HCT116 (cell line): ENCODE measurements at regions not wholly inside any gene's neighbourhood (a gene's known extent, or its start where the extent isn't known, plus 50 kb on each side); places are given as distances from the start of the nearest gene placed in this dataset.

ENCODE experiments used
- ATAC-seq: fragments of 200-7000 bp; cut with Tn5 transposase; 2 replicates; pipeline ENCODE4 v1.9.1; 2020; ENCODE audit warnings: mild to moderate bottlenecking, moderate library complexity
- BruUV-seq: library from RNA; stranded (reverse); fragments of 400-500 nt; replicated peaks from 2 replicates; lab custom pipeline; 2021; lab: Mats Ljungman, UMichigan
- CTCF ChIA-PET: fragments of 300-600 bp; sonication (Branson Sonifier 250); formaldehyde crosslinking; loops from one replicate; lab custom pipeline; 2021; ENCODE audit warnings: antibody characterized with exemption; lab: Charles Lee
- POLR2A ChIA-PET: fragments of 300-600, 350-600 bp; sonication (Branson Sonifier 250); formaldehyde crosslinking; loops from one replicate; lab custom pipeline; 2021; ENCODE audit warnings: antibody characterized with exemption; lab: Charles Lee
- RAD21 ChIA-PET, 2 experiments: fragments of 300-600 bp; sonication (Branson Sonifier 250); formaldehyde crosslinking; loops; one replicate each; lab custom pipeline; 2023; ENCODE audit warnings: low total read pairs in 2 of 2; ENCODE audit not compliant: uncharacterized antibody in 2 of 2, unreplicated experiment in 2 of 2, low non-redundant PET in 1 of 2; lab: Charles Lee
- DNase-seq: peaks from one replicate; pipeline ENCODE4 v3.0.0-alpha.2; 2010; ENCODE audit warnings: low read depth, low spot score
- H2AFZ ChIP-seq: fragments of 200-600 bp; shearing (Covaris generic), sonication (generic); 2 replicates; pipeline ENCODE4 v1.6.1; 2017; ENCODE audit warnings: low read depth, mixed run types, mixed read lengths, antibody characterized with exemption, low read length; ENCODE audit not compliant: poor library complexity, severe bottlenecking
- H3K27ac ChIP-seq: 2 replicates; pipeline ENCODE4 v1.5.1; 2012; ENCODE audit warnings: low read depth, low read length
- H3K27me3 ChIP-seq: fragments of 200-600 bp; sonication (generic); 2 replicates; pipeline ENCODE4 v1.6.1; 2016; ENCODE audit warnings: mixed run types, low read length, mixed read lengths; ENCODE audit not compliant: insufficient read depth
- H3K36me3 ChIP-seq, 2 experiments: fragments of 200-500 bp in 1 of 2; fragments of 200-600 bp in 1 of 2; sonication (Bioruptor generic) in 1 of 2; sonication (generic) in 1 of 2; 2 replicates each; pipeline versions ENCODE4 v1.5.1 to v1.6.1; 2014 to 2016; ENCODE audit warnings: low read length in 2 of 2, inconsistent platforms in 1 of 2, mixed read lengths in 1 of 2, mixed run types in 1 of 2; ENCODE audit not compliant: insufficient read depth in 2 of 2, control insufficient read depth in 1 of 2
- H3K4me1 ChIP-seq, 2 experiments: fragments of 200-600 bp in 1 of 2; sonication (generic) in 1 of 2; 2 replicates each; pipeline versions ENCODE4 v1.5.1 to v1.6.1; 2012 to 2017; ENCODE audit warnings: low read length in 2 of 2, inconsistent platforms in 1 of 2, mild to moderate bottlenecking in 1 of 2, mixed read lengths in 1 of 2, mixed run types in 1 of 2, moderate library complexity in 1 of 2; ENCODE audit not compliant: insufficient read depth in 2 of 2, control insufficient read depth in 1 of 2
- H3K4me2 ChIP-seq: fragments of 200-600 bp; sonication (generic); 2 replicates; pipeline ENCODE4 v1.6.1; 2017; ENCODE audit warnings: mixed run types, low read length, mixed read lengths
- H3K4me3 ChIP-seq, 2 experiments: fragments of 200-600 bp in 1 of 2; sonication (generic) in 1 of 2; replicated peaks in 1 of 2; 2 replicates each; pipeline ENCODE4 v1.5.1; 2011 to 2016; ENCODE audit warnings: low read length in 2 of 2, control low read depth in 1 of 2, low read depth in 1 of 2, mild to moderate bottlenecking in 1 of 2, mixed read lengths in 1 of 2, mixed run types in 1 of 2
- H3K79me2 ChIP-seq: fragments of 200-600 bp; sonication (generic); 2 replicates; pipeline ENCODE4 v1.6.1; 2017; ENCODE audit warnings: mild to moderate bottlenecking, mixed run types, low read length, moderate library complexity, mixed read lengths; ENCODE audit not compliant: insufficient read depth
- H3K9ac ChIP-seq: fragments of 200-600 bp; sonication (generic); 2 replicates; pipeline ENCODE4 v1.6.1; 2016; ENCODE audit warnings: low read length, mixed read lengths
- H3K9me2 ChIP-seq: fragments of 200-600 bp; sonication (generic), shearing (Covaris generic); 2 replicates; pipeline ENCODE4 v1.6.1; 2017; ENCODE audit warnings: mixed run types, mild to moderate bottlenecking, moderate library complexity; ENCODE audit not compliant: insufficient read depth
- H3K9me3 ChIP-seq, 2 experiments: fragments of 200-500 bp in 1 of 2; fragments of 200-600 bp in 1 of 2; sonication (Bioruptor generic) in 1 of 2; sonication (generic) in 1 of 2; 2 replicates each; pipeline ENCODE4 v1.6.1; 2014 to 2017; ENCODE audit warnings: low read length in 2 of 2, mixed read lengths in 2 of 2, inconsistent platforms in 1 of 2, low read depth in 1 of 2, mild to moderate bottlenecking in 1 of 2, mixed run types in 1 of 2, moderate library complexity in 1 of 2; ENCODE audit not compliant: control insufficient read depth in 1 of 2, insufficient read depth in 1 of 2
- H4K20me1 ChIP-seq: fragments of 200-600 bp; sonication (generic), shearing (Covaris generic); 2 replicates; pipeline ENCODE4 v1.6.1; 2017; ENCODE audit warnings: mixed run types, mild to moderate bottlenecking, moderate library complexity; ENCODE audit not compliant: insufficient read depth
- CBX3 ChIP-seq: IDR thresholded peaks from 2 replicates; pipeline ENCODE4 v1.6.1; 2012; ENCODE audit warnings: low read depth
- CEBPB ChIP-seq: IDR thresholded peaks from 2 replicates; pipeline ENCODE4 v1.6.1; 2012; ENCODE audit warnings: low read depth
- EGR1 ChIP-seq: IDR thresholded peaks from 2 replicates; pipeline ENCODE4 v1.6.1; 2012; ENCODE audit warnings: low read depth
- ELF1 ChIP-seq: IDR thresholded peaks from 2 replicates; pipeline ENCODE4 v1.6.1; 2012; ENCODE audit warnings: low read depth, borderline replicate concordance
- FOSL1 ChIP-seq: IDR thresholded peaks from 2 replicates; pipeline ENCODE4 v1.6.1; 2012; ENCODE audit warnings: low read depth
- JUND ChIP-seq: IDR thresholded peaks from 2 replicates; pipeline ENCODE4 v1.6.1; 2012
- MAX ChIP-seq: IDR thresholded peaks from 2 replicates; pipeline ENCODE4 v1.6.1; 2012
- POLR2A ChIP-seq: IDR thresholded peaks from 2 replicates; pipeline ENCODE4 v1.7.0; 2011; ENCODE audit warnings: borderline replicate concordance; ENCODE audit not compliant: insufficient read depth, insufficient read length; ENCODE audit errors: extremely low read depth
- POLR2AphosphoS5 ChIP-seq: IDR thresholded peaks from 2 replicates; pipeline ENCODE4 v1.6.1; 2011; ENCODE audit warnings: mild to moderate bottlenecking, low read depth, low read length, moderate library complexity
- RAD21 ChIP-seq: IDR thresholded peaks from 2 replicates; pipeline ENCODE4 v1.6.1; 2012; ENCODE audit warnings: low read depth, mild to moderate bottlenecking
- REST ChIP-seq: IDR thresholded peaks from 2 replicates; pipeline ENCODE4 v1.6.1; 2012; ENCODE audit warnings: low read depth
- SIN3A ChIP-seq: IDR thresholded peaks from 2 replicates; pipeline ENCODE4 v1.6.1; 2012; ENCODE audit warnings: low read depth
- SP1 ChIP-seq: IDR thresholded peaks from 2 replicates; pipeline ENCODE4 v1.6.1; 2012; ENCODE audit warnings: low read depth
- SRF ChIP-seq: IDR thresholded peaks from 2 replicates; pipeline ENCODE4 v1.6.1; 2012; ENCODE audit warnings: low read depth
- TCF7L2 ChIP-seq: IDR thresholded peaks from 2 replicates; pipeline ENCODE4 v1.7.0; 2011; ENCODE audit warnings: borderline replicate concordance, inconsistent platforms; ENCODE audit not compliant: insufficient read depth, insufficient read length; ENCODE audit errors: extremely low read depth
- YY1 ChIP-seq: IDR thresholded peaks from 2 replicates; pipeline ENCODE4 v1.6.1; 2011; ENCODE audit warnings: low read length, low read depth, moderate library complexity, mild to moderate bottlenecking; ENCODE audit not compliant: insufficient replicate concordance; ENCODE audit errors: extremely low read depth
- ZBTB33 ChIP-seq: IDR thresholded peaks from 2 replicates; pipeline ENCODE4 v1.6.1; 2011; ENCODE audit warnings: mild to moderate bottlenecking, low read length, moderate library complexity; ENCODE audit not compliant: insufficient replicate concordance; ENCODE audit errors: extremely low read depth
- ZFX ChIP-seq: fragments of 450-650 bp; IDR thresholded peaks from 2 replicates; pipeline ENCODE4 v1.6.1; 2017
- ZNF274 ChIP-seq: fragments of 200-500 bp; sonication (Bioruptor generic); IDR thresholded peaks from 2 replicates; pipeline ENCODE4 v1.6.1; 2014; ENCODE audit warnings: mild to moderate bottlenecking, low read depth, low read length, inconsistent platforms
- intact Hi-C: fragments of 100-400 bp; cut with micrococcal nuclease; formaldehyde crosslinking; loops from 2 replicates; pipeline ENCODE4 v1.10.0; 2022

GRCh38 chr18:67913040-67913439 is 396.5 kb upstream of the DSEL start:
- CTCF ChIA-PET, result no interaction called here
- no peak overlapping the region for H3K9ac ChIP-seq
- no peaks in the 10 kb centered on the region for H4K20me1 ChIP-seq
- H3K36me3 ChIP-seq, result no peaks in the 10 kb centered on the region
- no peak overlapping the region for H3K4me2 ChIP-seq
- H3K79me2 ChIP-seq, result no peaks in the 10 kb centered on the region
- H3K27me3 ChIP-seq, result no peaks in the 10 kb centered on the region
- RAD21 ChIA-PET, result no interaction called here
- no peak overlapping the region for H3K4me3 ChIP-seq
- DNase-seq (no peak), ATAC-seq (no peak)
- H3K4me1 ChIP-seq, result no peaks in the 10 kb centered on the region
- POLR2A ChIA-PET, result no interaction called here
- no peak overlapping the region for H3K27ac ChIP-seq
- no peak for TF ChIP-seq FOSL1
- TF ChIP-seq POLR2AphosphoS5, result no peak
- TF ChIP-seq SIN3A, result no peak
- TF ChIP-seq TCF7L2, result no peak
- no peak for TF ChIP-seq ZNF274
- no peak for TF ChIP-seq CEBPB
- no peak for TF ChIP-seq ZBTB33
- no peak for TF ChIP-seq REST
- no peak for TF ChIP-seq MAX
- no peak for TF ChIP-seq ZFX
- no peak for TF ChIP-seq JUND
- no peak for TF ChIP-seq EGR1
- TF ChIP-seq SP1, result no peak
- no peak for TF ChIP-seq ELF1
- TF ChIP-seq POLR2A, result no peak
- TF ChIP-seq SRF, result no peak
- no peak for TF ChIP-seq CBX3
- no peak for TF ChIP-seq YY1
- TF ChIP-seq RAD21, result no peak
- no peak overlapping the region for H2AFZ ChIP-seq
- BruUV-seq, result no TSS peak
- H3K9me3 ChIP-seq, result peaks cover 0 to 9% of the 10 kb centered on the region in 2 experiments; a peak in 2 of 4 replicates
- intact Hi-C loops, result no loop called here
- no peaks in the 10 kb centered on the region for H3K9me2 ChIP-seq
